DMS153 (cell line): ENCODE measurements at regions not wholly inside any gene's neighbourhood (a gene's known extent, or its start where the extent isn't known, plus 50 kb on each side); places are given as distances from the start of the nearest gene placed in this dataset.

Source experiments
- DNase-seq: peaks from one replicate; lab custom pipeline; 2025; lab: John Stamatoyannopoulos, UW

GRCh38 chr18:61248589-61248988 lies 84.6 kb upstream of the CDH20 start:
- DNase-seq: no peak

- DNase-seq: no peak
Observed at GRCh38 chr18:61256291-61256690, 76.9 kb upstream of the CDH20 start.

GRCh38 chr18:61261870-61262269 lies 71.4 kb upstream of the CDH20 start:
- DNase-seq: no peak

GRCh38 chr18:61272793-61273192 lies 60.4 kb upstream of the CDH20 start:
- DNase-seq: no peak

- DNase-seq: no peak
Observed at GRCh38 chr18:61273533-61273932, 59.7 kb upstream of the CDH20 start.

GRCh38 chr18:61274416-61274960 lies 58.7 kb upstream of the CDH20 start:
- no peak for DNase-seq

- DNase-seq: no peak
Observed at GRCh38 chr18:61277808-61278207, 55.4 kb upstream of the CDH20 start.

- DNase-seq: no peak
Observed at GRCh38 chr18:61281431-61281830, 51.8 kb upstream of the CDH20 start.

GRCh38 chr18:61282926-61283325 lies 50.3 kb upstream of the CDH20 start:
- no peak for DNase-seq
